ENCODE measurements at regions not wholly inside any gene's neighbourhood (a gene's known extent, or its start where the extent isn't known, plus 50 kb on each side); places are given as distances from the start of the nearest gene placed in this dataset.

DNA sequence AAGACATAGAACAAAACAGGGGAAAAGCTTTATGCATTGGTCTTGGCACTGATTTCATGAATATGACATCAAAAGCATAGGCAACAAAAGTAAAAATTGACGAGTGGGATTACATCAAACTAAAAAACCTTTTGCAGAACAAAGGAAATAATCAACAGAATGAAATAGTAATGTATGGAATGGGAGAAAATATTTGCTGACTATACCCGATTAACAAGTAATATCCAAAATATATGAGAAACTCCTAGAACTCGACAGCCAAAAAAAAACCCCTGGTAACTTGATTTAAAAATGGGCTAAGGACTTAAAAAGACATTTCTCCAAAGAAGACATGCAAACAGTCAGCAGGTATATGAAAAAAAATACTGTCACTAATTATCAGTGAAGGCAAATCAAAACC, 231.7 kb upstream of the MAN1A1 start:
- ChIA-PET CTCF (ENCODE audit: partially characterized antibody) (no interaction called here), POLR2A (ENCODE audit: partially characterized antibody) (no interaction called here)
- Histone ChIP-seq H4K20me1 (replicated peaks in 1 of 2; ENCODE audit: control insufficient read depth in 1 of 2, insufficient read depth in 2 of 2, low read length in 2 of 2) (no peaks in the 10 kb centered on the region), H4K91ac (replicated peaks; ENCODE audit: insufficient read length, low read length) (no peak overlapping the region), H3K14ac (ENCODE audit: insufficient read length) (no peak overlapping the region), H3K23ac (ENCODE audit: insufficient read length) (no peak overlapping the region), H3K36me3 (ENCODE audit: control insufficient read depth in 2 of 4, insufficient read depth in 4 of 4, low read length in 3 of 4) (no peaks in the 10 kb centered on the region), H3K4me2 (ENCODE audit: insufficient read depth in 1 of 2, low read depth in 2 of 2, low read length in 2 of 2) (no peak overlapping the region), H2AK5ac (ENCODE audit: low read depth, low read length) (no peak overlapping the region), H2BK120ac (replicated peaks; ENCODE audit: low read depth, low read length) (no peak overlapping the region), H3K27ac (ENCODE audit: low read depth, low read length) (no peak overlapping the region), H3K4ac (replicated peaks; ENCODE audit: insufficient read length, low read depth, low read length) (no peak overlapping the region), H3K18ac (ENCODE audit: extremely low read depth, low read length) (no peak overlapping the region), H3K23me2 (ENCODE audit: low read depth, low read length) (no peaks in the 10 kb centered on the region), H3K9ac (replicated peaks in 1 of 4; ENCODE audit: extremely low read depth in 1 of 4, low read depth in 3 of 4, low read length in 3 of 4) (no peak overlapping the region), H3K4me1 (replicated peaks in 1 of 4; ENCODE audit: control insufficient read depth in 3 of 4, insufficient read depth in 4 of 4, low read length in 3 of 4) (no peaks in the 10 kb centered on the region), H2BK12ac (ENCODE audit: low read depth, low read length) (no peak overlapping the region), H3K9me3 (ENCODE audit: insufficient read depth in 2 of 2, low read depth in 1 of 2, low read length in 1 of 2) (no peaks in the 10 kb centered on the region), H4K8ac (ENCODE audit: extremely low read depth, insufficient read depth, low read length) (no peak overlapping the region), H3K79me2 (ENCODE audit: control insufficient read depth in 1 of 2, insufficient read depth in 2 of 2, low read length in 2 of 2) (no peaks in the 10 kb centered on the region), H2BK20ac (ENCODE audit: low read length) (no peak overlapping the region), H2BK5ac (ENCODE audit: low read depth, low read length) (no peak overlapping the region), H3K4me3 (ENCODE audit: extremely low read depth in 1 of 4, insufficient read depth in 2 of 4, low read depth in 3 of 4, low read length in 4 of 4) (no peak overlapping the region), H3K79me1 (ENCODE audit: low read depth, low read length) (no peaks in the 10 kb centered on the region), H2AFZ (ENCODE audit: low read length) (no peak overlapping the region), H3K56ac (replicated peaks; ENCODE audit: insufficient read length, low read depth, low read length) (no peak overlapping the region), H2BK15ac (ENCODE audit: low read length) (no peak overlapping the region), H4K5ac (ENCODE audit: insufficient read length, low read depth, low read length) (no peak overlapping the region), H3K27me3 (replicated peaks in 1 of 4; ENCODE audit: control insufficient read depth in 3 of 4, extremely low read depth in 1 of 4, insufficient read depth in 3 of 4, low read length in 3 of 4) (no peaks in the 10 kb centered on the region)
- WGBS, 2 experiments (ENCODE audit: extremely low coverage in 1 of 2, insufficient coverage in 1 of 2, insufficient read length in 1 of 2, insufficient replicate concordance in 2 of 2, low coverage in 1 of 2, low lambda C conversion rate in 2 of 2, missing lambda C conversion rate in 1 of 2): 90% methylated on average over 3 of the region's 3 CpGs; no CpG with 5 or more reads in 1 of the 2 experiments
- no peak for DNase-seq (ENCODE audit: low read depth in 1 of 2, low spot score in 2 of 2)
- FAIRE-seq: no peak
- TF ChIP-seq POU5F1 (IDR thresholded peaks at IDR 0.05; ENCODE audit: low read depth, low read length) (no peak), CEBPB (IDR thresholded peaks at IDR 0.05; ENCODE audit: low read depth, low read length) (no peak), BRCA1 (IDR thresholded peaks at IDR 0.05; ENCODE audit: low read depth, low read length) (no peak), TAF1 (IDR thresholded peaks at IDR 0.05; ENCODE audit: low read depth, low read length) (no peak), RNF2 (IDR thresholded peaks at IDR 0.05; ENCODE audit: borderline replicate concordance, low read depth, low read length, missing control alignments, poor library complexity, severe bottlenecking) (no peak), KDM5A (IDR thresholded peaks at IDR 0.05; ENCODE audit: low read length) (no peak), SIRT6 (IDR thresholded peaks at IDR 0.05; ENCODE audit: low read length) (no peak), EGR1 (IDR thresholded peaks at IDR 0.05; ENCODE audit: borderline replicate concordance, low read depth, low read length) (no peak), CTBP2 (IDR thresholded peaks at IDR 0.05; ENCODE audit: borderline replicate concordance, insufficient read depth, insufficient read length, low read length) (no peak), HDAC6 (IDR thresholded peaks at IDR 0.05; ENCODE audit: low read depth, low read length) (no peak), FOSL1 (IDR thresholded peaks at IDR 0.05; ENCODE audit: insufficient read depth, low read depth, low read length) (no peak), JUN (IDR thresholded peaks at IDR 0.05; ENCODE audit: low read depth, low read length) (no peak)
- TF ChIP-seq, protein P1, sequence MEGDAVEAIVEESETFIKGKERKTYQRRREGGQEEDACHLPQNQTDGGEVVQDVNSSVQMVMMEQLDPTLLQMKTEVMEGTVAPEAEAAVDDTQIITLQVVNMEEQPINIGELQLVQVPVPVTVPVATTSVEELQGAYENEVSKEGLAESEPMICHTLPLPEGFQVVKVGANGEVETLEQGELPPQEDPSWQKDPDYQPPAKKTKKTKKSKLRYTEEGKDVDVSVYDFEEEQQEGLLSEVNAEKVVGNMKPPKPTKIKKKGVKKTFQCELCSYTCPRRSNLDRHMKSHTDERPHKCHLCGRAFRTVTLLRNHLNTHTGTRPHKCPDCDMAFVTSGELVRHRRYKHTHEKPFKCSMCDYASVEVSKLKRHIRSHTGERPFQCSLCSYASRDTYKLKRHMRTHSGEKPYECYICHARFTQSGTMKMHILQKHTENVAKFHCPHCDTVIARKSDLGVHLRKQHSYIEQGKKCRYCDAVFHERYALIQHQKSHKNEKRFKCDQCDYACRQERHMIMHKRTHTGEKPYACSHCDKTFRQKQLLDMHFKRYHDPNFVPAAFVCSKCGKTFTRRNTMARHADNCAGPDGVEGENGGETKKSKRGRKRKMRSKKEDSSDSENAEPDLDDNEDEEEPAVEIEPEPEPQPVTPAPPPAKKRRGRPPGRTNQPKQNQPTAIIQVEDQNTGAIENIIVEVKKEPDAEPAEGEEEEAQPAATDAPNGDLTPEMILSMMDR (IDR thresholded peaks at IDR 0.05; ENCODE audit: control extremely low read depth in 1 of 3, insufficient read depth in 1 of 3, low read depth in 1 of 3, low read length in 3 of 3): no peak
